H1 (cell line): ENCODE measurements at regions not wholly inside any gene's neighbourhood (a gene's known extent, or its start where the extent isn't known, plus 50 kb on each side); places are given as distances from the start of the nearest gene placed in this dataset.

Experiments
- ATF2 ChIP-seq: IDR thresholded peaks from 2 replicates; pipeline ENCODE4 v1.6.1; 2012; ENCODE audit warnings: low read length, inconsistent platforms
- CBX5 ChIP-seq: fragments of 300-800, 300-1000 bp; sonication (generic); IDR thresholded peaks from 2 replicates; pipeline ENCODE4 v1.7.1; 2016; ENCODE audit warnings: antibody characterized with exemption, low read length, low read depth
- CHD1 ChIP-seq: IDR thresholded peaks from 2 replicates; pipeline ENCODE4 v1.6.1; 2012; ENCODE audit warnings: low read depth, low read length, improper control_type of control experiment

GRCh38 chr4:4601803-4602369 lies 60.0 kb upstream of the STX18 start (continued):
- TF ChIP-seq ATF2 (no peak), CBX5 (no peak), CHD1 (no peak)
- TF ChIP-seq, all 59 proteins: peak for 0
